H7 (cell line): ENCODE measurements at regions not wholly inside any gene's neighbourhood (a gene's known extent, or its start where the extent isn't known, plus 50 kb on each side); places are given as distances from the start of the nearest gene placed in this dataset.
A peak's percentile ranks its signal among the peaks of the same experiment; 100 is the strongest.

ENCODE experiments used
- DNase-seq: peaks from one replicate; pipeline ENCODE4 v3.0.0; 2012
- H3K27me3 ChIP-seq: 2 replicates; pipeline ENCODE4 v1.6.0; 2011; ENCODE audit warnings: mild to moderate bottlenecking, low read length; ENCODE audit not compliant: control insufficient read depth, insufficient read depth
- H3K36me3 ChIP-seq: replicated peaks from 2 replicates; pipeline ENCODE4 v1.5.1; 2011; ENCODE audit warnings: low read length; ENCODE audit not compliant: control insufficient read depth, insufficient read depth
- H3K4me3 ChIP-seq: 2 replicates; pipeline ENCODE4 v1.5.1; 2011; ENCODE audit warnings: low read depth, mild to moderate bottlenecking, control low read depth, low read length, moderate library complexity; ENCODE audit not compliant: insufficient read depth

DNA sequence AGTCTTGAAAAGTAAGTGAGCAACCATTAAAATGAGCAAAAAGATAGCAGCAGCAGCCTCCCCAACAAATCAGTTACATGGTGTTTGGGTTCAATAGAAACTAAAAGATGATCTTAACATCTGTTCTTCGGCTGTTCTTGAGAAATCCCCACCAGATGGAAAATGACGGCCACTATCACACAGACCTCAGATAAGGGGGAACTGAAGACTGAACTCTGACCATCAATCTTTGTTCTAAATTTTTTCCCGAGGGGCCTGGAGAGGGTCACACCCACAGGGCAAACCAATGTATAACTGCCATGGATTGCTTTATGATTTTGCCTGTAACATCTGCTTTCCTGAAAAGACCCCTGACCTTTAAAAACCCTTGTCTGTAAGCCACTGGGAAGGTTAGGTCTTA lies 624.8 kb upstream of the KIRREL3 start:
- Histone ChIP-seq H3K27me3 (no peaks in the 10 kb centered on the region), H3K4me3 (no peak overlapping the region), H3K36me3 (no peaks in the 10 kb centered on the region)
- DNase-seq: no peak

DNA sequence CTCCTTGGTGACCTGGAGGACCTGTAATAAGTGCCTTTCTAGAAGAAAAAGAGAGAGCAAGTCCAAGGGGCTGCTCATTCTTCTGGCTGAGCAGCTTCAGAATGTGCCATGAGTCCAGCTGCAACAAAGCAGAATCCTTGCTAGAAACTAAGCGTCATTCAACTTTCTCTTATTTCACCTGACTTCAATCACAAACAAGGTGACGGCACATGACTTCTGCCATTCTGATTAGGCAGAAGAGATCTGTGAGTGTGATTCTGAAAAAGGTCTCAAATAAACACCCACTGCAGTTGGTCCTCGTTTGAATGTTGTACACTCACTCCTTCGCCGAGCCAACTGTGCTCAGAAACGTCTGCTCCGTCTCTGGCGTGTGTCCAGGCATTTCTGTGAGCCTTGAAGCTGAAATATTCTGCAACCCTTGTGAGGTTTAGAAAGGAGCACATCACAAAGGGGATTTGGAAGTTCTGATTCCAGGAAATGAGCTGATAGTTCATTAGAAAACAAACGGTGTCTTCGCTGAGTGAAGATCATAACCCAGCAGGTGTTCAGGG lies 623.8 kb upstream of the KIRREL3 start:
- H3K27me3 ChIP-seq: no peaks in the 10 kb centered on the region
- no peaks in the 10 kb centered on the region for H3K36me3 ChIP-seq
- DNase-seq: no peak
- H3K4me3 ChIP-seq: no peak overlapping the region

DNA sequence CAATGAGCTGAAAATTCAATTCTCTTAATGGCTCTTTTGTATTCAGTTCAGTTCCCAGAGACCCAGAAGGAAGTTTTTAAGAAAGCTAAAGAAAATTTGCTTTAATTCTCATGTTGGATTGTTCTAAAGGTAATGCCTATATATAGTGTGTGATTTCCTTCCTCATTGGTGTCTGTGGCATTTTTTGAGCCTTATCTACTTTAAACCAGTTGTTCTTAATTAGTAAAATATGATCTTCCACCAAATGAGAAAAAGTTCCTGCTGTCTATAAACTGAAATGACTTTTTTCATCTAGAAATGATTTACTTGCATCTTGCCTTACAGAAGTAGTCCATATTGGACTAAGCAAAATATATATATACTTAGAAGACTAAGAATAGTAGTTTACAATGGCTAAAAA lies 622.1 kb upstream of the KIRREL3 start:
- no peaks in the 10 kb centered on the region for H3K36me3 ChIP-seq
- DNase-seq: no peak
- no peaks in the 10 kb centered on the region for H3K27me3 ChIP-seq
- H3K4me3 ChIP-seq: no peak overlapping the region

DNA sequence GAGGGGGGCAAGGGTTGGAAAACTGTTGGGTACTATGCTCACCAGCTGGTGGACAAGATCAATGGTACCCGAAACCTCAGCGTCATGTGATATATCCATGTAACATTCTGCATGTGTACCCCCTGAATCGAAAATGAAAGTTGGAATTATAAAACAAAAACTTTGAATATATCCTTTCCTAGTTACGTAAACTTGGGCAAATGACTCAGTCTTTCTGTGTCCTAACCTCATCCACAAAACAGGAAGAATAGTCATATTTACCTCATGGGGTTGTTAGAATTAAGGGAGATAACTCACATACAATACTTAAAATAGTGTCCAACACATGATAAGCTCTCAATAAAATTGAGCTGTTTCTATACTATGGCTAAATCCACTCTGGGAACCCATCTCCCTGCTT lies 620.1 kb upstream of the KIRREL3 start:
- Histone ChIP-seq H3K36me3 (no peaks in the 10 kb centered on the region), H3K27me3 (no peaks in the 10 kb centered on the region), H3K4me3 (no peak overlapping the region)
- DNase-seq: no peak

DNA sequence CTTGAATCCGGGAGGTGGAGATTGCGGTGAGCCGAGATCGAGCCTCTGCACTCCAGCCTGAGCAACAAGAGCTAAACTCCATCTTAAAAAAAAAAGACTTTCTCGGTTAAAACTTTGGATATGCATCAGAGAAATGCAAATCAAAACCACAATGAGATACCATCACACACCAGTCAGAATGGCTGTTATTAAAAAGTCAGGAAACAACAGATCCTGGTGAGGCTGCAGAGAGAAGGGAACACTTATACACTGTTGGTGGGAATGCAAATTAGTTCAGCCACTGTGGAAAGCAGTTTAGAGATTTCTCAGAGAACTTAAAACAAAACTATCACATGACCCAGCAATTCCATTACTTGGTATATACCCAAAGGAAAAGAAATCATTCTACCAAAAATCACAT lies 619.4 kb upstream of the KIRREL3 start:
- DNase-seq: no peak
- Histone ChIP-seq H3K27me3 (no peaks in the 10 kb centered on the region), H3K36me3 (no peaks in the 10 kb centered on the region), H3K4me3 (no peak overlapping the region)

DNA sequence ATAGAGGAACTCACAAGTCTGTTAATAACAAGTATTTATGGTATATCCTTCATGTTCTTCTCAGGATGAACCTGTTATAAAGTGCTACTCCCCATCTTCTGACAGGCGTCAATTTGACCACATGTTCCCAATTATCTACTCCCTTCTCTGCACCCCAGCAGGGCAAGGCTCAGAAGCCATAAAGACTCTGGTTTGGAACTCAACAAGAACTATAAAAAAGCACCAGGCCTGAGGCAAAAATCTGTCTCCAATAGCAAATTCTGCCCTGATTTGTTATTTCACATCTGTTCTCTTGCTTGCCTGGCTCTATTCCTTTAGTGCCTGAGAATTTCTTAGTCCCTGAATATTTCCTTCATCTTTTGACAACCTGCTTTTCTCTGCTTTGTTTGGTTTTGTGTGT lies 618.2 kb upstream of the KIRREL3 start:
- no peak overlapping the region for H3K4me3 ChIP-seq
- H3K36me3 ChIP-seq: no peaks in the 10 kb centered on the region
- H3K27me3 ChIP-seq: no peaks in the 10 kb centered on the region
- no peak for DNase-seq

DNA sequence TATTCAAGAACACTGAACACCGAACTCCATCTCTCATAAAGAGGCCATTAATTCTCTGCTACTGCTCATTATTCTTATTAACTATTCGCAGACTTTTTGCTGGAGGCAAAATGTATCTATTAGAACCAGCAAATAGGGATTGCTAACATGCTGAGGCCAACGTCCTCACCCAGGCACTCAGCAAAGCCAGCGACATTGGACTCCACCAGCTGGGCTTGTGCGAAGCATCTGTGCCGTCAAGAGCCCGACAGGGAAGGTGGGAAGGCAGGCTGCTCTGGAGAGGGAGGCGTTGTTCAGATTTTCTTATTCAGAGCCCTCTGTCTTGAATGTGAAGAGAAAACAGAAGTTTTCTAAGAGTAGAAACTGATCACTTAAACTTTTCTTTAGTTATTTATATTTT lies 615.6 kb upstream of the KIRREL3 start:
- Histone ChIP-seq H3K27me3 (no peaks in the 10 kb centered on the region), H3K36me3 (no peaks in the 10 kb centered on the region), H3K4me3 (no peak overlapping the region)
- DNase-seq: no peak

DNA sequence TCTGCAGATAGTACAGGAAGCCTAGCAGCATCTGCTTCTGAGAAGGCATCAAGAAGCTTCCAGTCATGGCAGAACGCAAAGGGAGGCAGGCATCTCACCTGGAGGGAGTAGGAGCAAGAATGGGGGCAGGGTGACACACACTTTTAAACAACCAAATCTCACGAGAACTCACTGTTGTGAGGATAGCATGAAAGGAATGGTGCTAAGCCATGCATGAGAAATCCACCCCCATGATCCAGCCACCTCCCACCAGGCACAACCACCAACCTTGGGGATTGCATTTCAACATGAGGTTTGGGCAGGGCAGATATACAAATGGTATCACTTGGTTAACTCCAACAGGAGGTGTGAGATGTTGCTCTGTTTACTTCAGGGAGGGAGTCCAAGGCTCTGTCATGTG lies 612.0 kb upstream of the KIRREL3 start:
- H3K36me3 ChIP-seq: no peaks in the 10 kb centered on the region

DNA sequence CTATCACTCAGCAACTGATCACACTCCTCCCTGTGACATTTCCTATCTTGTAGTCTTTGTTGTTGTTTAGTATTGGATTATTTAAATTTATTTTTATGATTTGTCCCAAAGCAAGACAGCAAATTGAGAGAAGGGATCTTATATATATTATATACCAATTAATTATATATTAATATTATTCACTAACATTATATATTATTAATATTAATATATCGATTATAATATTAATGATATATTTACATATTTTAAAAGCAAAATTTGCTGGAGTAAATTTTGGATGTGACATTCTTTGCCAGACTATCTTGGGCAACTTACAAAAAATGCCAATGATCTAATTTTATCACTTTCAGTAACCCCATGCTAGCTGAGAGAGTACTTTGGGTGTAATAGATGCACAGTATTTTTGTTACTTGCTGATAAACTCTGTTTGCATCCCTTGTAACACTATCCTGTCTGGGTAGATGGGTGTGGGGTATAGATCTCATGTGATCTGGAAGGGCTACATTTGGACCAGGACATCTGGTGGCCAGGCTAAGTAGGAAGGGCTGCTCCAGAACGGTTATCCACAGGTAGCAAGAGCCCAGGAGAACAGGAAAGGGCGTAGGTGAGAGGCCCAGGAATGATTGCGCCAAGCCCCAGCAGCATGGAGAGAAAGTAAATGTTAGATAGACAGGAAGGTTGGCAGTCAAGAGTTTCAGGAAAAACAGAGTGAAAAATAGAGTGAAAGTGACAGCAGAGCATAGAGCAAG lies 608.6 kb upstream of the KIRREL3 start:
- H3K36me3 ChIP-seq: no peaks in the 10 kb centered on the region
- DNase-seq: no peak
- H3K4me3 ChIP-seq: no peak overlapping the region
- H3K27me3 ChIP-seq: no peaks in the 10 kb centered on the region

More for the DNA sequence above, 612.0 kb upstream of the KIRREL3 start:
- DNase-seq: no peak
- Histone ChIP-seq H3K27me3 (no peaks in the 10 kb centered on the region), H3K4me3 (no peak overlapping the region)

DNA sequence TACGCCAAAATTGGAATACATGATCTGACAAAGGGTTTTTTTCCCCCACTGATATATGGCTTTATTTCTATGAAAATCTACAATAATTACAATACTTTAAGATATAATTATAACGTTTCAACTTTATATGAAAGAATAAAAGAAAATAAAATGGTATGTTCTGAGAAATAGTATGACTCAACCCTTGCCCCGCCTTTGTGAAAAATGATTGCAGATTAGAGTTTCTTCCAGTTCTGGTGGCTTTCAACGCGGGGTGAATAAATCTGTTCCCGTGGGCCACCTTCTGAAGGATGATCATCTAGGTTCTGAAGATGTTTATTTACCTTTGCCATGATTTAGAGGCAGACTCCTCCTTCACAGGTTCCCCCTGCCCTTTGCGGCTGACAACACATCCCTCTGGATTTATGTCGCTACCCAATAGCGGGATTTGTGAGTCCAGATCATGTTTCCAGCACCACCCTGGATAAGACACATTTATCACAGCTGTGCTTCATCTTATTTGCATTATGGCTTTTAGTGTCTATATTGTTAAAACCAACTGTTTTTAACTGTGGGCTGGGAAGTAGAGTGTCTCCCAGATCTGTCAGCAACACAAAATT lies 607.0 kb upstream of the KIRREL3 start:
- no peak overlapping the region for H3K4me3 ChIP-seq
- no peaks in the 10 kb centered on the region for H3K36me3 ChIP-seq
- H3K27me3 ChIP-seq: no peaks in the 10 kb centered on the region
- DNase-seq: no peak

DNA sequence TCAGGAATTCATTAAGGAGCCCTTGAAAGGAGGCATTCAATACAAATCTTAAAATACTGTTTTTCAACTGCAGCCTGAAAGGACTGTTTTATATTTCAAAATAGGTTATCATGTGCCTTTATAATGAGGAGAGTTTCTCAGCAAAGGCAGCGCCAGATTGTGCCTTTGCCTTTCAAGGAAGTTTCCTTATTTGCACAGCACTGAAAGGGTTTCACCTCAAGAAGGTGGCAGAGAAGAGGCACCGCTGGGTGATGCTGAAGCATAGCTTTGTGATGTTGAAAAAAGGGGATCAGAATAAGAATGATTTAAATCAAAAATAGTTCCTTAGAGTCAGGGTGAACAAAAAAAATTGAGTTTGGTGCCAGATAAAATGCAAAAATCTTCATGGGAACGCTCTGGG lies 601.0 kb upstream of the KIRREL3 start:
- Histone ChIP-seq H3K4me3 (no peak overlapping the region), H3K36me3 (no peaks in the 10 kb centered on the region), H3K27me3 (no peaks in the 10 kb centered on the region)
- peak; percentile 32 for DNase-seq

DNA sequence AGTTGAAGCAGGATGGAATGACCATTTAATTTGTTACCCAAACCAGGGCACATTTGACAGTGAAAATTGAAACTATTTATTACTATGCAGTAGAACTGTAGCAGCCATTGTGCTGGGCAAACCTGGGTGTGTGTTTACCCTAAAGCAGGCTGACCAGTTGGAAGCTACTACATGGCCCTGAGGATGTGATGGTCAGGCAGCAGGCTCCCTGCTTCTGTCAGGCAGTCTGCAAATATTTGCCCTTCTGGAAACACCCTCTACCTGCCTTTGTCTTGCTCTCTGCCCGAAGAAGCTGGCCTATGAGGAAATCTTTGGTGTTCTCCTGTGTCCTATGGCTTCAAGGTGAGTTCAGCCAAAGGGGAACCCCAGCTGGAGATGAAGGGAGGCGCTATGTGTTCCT lies 600.1 kb upstream of the KIRREL3 start:
- Histone ChIP-seq H3K4me3 (no peak overlapping the region), H3K27me3 (no peaks in the 10 kb centered on the region), H3K36me3 (no peaks in the 10 kb centered on the region)
- DNase-seq: no peak

DNA sequence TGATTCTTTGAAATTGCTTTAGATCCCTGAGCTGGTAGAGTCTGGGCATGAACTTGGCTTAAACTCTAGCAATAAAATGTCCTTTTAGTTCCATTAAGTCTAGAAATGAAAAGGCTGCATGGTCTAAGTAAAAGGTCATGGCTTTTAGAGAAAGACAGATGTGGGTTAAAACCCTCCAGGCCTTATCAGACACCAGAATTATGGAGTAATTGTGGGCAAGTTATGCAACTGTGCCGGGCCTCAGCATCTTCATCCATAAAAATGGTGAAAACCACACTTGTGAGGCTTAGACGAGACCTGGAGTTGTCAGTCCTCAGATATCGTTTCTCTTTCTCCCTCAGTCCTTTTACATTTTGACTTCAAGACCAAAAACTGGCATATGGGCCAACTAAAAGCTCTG lies 597.9 kb upstream of the KIRREL3 start:
- Histone ChIP-seq H3K36me3 (no peaks in the 10 kb centered on the region), H3K27me3 (no peaks in the 10 kb centered on the region), H3K4me3 (no peak overlapping the region)
- no peak for DNase-seq

DNA sequence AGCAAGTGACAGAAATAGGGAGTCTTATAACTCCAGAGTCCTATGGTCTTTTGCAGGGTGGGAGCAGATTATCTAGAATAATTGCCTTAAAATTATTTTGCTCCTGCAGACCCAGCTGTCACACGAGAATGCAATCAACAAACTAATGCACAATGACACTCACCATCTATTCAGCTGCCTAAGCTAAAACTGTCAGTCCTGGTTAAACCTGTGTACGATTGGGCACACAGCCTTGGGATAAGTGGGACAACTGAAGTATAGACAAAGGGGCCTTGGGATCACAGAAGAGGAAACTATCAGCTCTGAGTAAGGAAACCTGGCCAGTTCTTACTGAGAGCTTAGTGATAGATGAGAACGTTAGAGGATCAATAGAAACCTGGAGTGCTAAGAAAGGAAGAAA lies 595.9 kb upstream of the KIRREL3 start:
- no peaks in the 10 kb centered on the region for H3K36me3 ChIP-seq
- H3K27me3 ChIP-seq: no peaks in the 10 kb centered on the region
- no peak overlapping the region for H3K4me3 ChIP-seq
- no peak for DNase-seq

DNA sequence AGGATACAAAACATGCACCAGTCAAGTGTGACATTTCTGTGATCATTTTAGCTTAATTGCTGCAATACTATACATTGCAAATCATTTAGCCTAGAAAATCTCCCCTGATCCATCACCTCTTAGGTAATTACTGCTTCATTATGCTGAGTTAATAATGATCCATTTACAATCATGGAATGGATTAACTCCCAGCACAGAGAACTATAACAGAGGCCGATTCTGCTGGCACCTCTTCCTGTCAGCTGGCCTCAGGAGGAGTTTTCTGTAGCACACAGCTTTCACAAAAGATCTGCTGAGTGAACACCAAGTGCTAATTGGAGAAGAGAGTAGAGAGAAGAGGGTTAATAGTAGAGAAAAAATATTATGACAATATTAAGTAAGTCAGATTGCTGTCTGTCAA lies 591.8 kb upstream of the KIRREL3 start:
- Histone ChIP-seq H3K27me3 (no peaks in the 10 kb centered on the region), H3K4me3 (no peak overlapping the region)
- DNase-seq: no peak

More for the DNA sequence above, 591.8 kb upstream of the KIRREL3 start:
- H3K36me3 ChIP-seq: no peaks in the 10 kb centered on the region
